ENCODE measurements at regions not wholly inside any gene's neighbourhood (a gene's known extent, or its start where the extent isn't known, plus 50 kb on each side); places are given as distances from the start of the nearest gene placed in this dataset.

DNA sequence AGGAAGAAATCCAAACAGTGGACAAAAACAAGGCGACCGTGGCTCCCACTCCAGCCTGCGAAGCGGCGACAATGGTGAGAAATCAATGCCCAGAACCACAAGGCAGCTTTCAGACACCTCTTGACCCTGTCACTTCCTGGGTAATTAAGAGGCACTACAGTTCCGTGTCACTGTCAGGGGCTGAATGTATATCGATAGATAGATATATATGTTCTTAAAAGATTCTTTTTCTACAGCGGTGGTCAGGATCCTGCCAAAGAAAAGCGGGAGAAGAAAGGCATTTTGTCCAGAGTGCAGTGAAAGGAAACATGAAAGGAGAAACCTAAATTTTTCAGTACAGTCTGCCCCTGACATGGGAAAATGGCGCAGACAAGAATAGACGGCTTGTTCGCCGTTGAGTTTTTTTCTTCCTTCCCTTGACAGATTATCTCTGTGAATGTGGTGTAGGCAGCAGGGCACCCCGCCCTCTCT lies 56.2 kb upstream of the HES1 start:
- H3K4me1 ChIP-seq (ENCODE audit: insufficient read depth, low read length, poor library complexity, severe bottlenecking), result peaks cover 44% of the 10 kb centered on the region
- H3K79me2 ChIP-seq (ENCODE audit: insufficient read depth, low read length), result no peaks in the 10 kb centered on the region
- TF ChIP-seq, protein P1, sequence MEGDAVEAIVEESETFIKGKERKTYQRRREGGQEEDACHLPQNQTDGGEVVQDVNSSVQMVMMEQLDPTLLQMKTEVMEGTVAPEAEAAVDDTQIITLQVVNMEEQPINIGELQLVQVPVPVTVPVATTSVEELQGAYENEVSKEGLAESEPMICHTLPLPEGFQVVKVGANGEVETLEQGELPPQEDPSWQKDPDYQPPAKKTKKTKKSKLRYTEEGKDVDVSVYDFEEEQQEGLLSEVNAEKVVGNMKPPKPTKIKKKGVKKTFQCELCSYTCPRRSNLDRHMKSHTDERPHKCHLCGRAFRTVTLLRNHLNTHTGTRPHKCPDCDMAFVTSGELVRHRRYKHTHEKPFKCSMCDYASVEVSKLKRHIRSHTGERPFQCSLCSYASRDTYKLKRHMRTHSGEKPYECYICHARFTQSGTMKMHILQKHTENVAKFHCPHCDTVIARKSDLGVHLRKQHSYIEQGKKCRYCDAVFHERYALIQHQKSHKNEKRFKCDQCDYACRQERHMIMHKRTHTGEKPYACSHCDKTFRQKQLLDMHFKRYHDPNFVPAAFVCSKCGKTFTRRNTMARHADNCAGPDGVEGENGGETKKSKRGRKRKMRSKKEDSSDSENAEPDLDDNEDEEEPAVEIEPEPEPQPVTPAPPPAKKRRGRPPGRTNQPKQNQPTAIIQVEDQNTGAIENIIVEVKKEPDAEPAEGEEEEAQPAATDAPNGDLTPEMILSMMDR (conservative IDR thresholded peaks at IDR 0.05; ENCODE audit: low read length), result no peak
- TF ChIP-seq EZH2phosphoT487 (IDR thresholded peaks at IDR 0.05; ENCODE audit: borderline replicate concordance), result no peak
- H3K27me3 ChIP-seq (ENCODE audit: insufficient read depth, low read length, poor library complexity, severe bottlenecking), result no peaks in the 10 kb centered on the region
- no peaks in the 10 kb centered on the region for H4K20me1 ChIP-seq (ENCODE audit: insufficient read depth, low read length, poor library complexity, severe bottlenecking)
- no peaks in the 10 kb centered on the region for H3K9me3 ChIP-seq (ENCODE audit: insufficient read depth, low read depth, low read length)
- H3K9me2 ChIP-seq (replicated peaks; ENCODE audit: low read depth, low read length), result no peaks in the 10 kb centered on the region
- no peak overlapping the region for H3K4me3 ChIP-seq (ENCODE audit: low read length, poor library complexity, severe bottlenecking)
- H2AFZ ChIP-seq (ENCODE audit: low read length), result no peak overlapping the region
- no peak overlapping the region for H3K4me2 ChIP-seq (ENCODE audit: low read depth, low read length, poor library complexity, severe bottlenecking)
- no peak overlapping the region for H3K9ac ChIP-seq (ENCODE audit: low read depth, low read length, poor library complexity, severe bottlenecking)
- no peaks in the 10 kb centered on the region for H3F3A ChIP-seq (ENCODE audit: low read depth)
- no peaks in the 10 kb centered on the region for H3K36me3 ChIP-seq (ENCODE audit: insufficient read depth, low read length)

DNA sequence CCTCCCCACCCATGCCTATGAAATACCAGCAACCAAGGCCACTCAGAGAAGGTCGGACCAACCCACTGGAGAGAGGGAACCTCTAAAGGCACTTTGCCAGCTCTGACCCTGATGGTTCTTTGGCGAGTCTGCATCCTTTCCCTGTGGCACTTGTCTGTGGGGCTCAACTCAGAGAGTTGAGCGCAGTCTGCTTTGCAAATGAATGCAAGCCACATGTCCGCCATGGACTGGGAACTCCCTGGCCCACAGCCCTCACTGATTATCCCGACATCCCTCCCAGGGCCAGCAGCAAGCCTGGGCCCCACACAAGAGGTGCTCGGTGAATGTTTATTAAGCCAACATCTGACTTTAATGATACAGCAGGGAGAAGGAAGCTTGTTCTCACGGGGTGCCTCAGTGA lies 55.5 kb upstream of the HES1 start:
- Histone ChIP-seq H2AFZ (ENCODE audit: low read length) (no peak overlapping the region), H4K20me1 (ENCODE audit: insufficient read depth, low read length, poor library complexity, severe bottlenecking) (no peaks in the 10 kb centered on the region), H3K4me3 (ENCODE audit: low read length, poor library complexity, severe bottlenecking) (no peak overlapping the region), H3K36me3 (ENCODE audit: insufficient read depth, low read length) (no peaks in the 10 kb centered on the region), H3K4me2 (ENCODE audit: low read depth, low read length, poor library complexity, severe bottlenecking) (no peak overlapping the region), H3K9ac (ENCODE audit: low read depth, low read length, poor library complexity, severe bottlenecking) (no peak overlapping the region), H3K27me3 (ENCODE audit: insufficient read depth, low read length, poor library complexity, severe bottlenecking) (no peaks in the 10 kb centered on the region), H3K9me2 (replicated peaks; ENCODE audit: low read depth, low read length) (no peaks in the 10 kb centered on the region), H3K4me1 (ENCODE audit: insufficient read depth, low read length, poor library complexity, severe bottlenecking) (peaks cover 51% of the 10 kb centered on the region), H3K79me2 (ENCODE audit: insufficient read depth, low read length) (no peaks in the 10 kb centered on the region), H3F3A (ENCODE audit: low read depth) (no peaks in the 10 kb centered on the region), H3K9me3 (ENCODE audit: insufficient read depth, low read depth, low read length) (no peaks in the 10 kb centered on the region)
- TF ChIP-seq, protein P1 (conservative IDR thresholded peaks at IDR 0.05; ENCODE audit: low read length), result no peak
- TF ChIP-seq EZH2phosphoT487 (IDR thresholded peaks at IDR 0.05; ENCODE audit: borderline replicate concordance), result no peak

DNA sequence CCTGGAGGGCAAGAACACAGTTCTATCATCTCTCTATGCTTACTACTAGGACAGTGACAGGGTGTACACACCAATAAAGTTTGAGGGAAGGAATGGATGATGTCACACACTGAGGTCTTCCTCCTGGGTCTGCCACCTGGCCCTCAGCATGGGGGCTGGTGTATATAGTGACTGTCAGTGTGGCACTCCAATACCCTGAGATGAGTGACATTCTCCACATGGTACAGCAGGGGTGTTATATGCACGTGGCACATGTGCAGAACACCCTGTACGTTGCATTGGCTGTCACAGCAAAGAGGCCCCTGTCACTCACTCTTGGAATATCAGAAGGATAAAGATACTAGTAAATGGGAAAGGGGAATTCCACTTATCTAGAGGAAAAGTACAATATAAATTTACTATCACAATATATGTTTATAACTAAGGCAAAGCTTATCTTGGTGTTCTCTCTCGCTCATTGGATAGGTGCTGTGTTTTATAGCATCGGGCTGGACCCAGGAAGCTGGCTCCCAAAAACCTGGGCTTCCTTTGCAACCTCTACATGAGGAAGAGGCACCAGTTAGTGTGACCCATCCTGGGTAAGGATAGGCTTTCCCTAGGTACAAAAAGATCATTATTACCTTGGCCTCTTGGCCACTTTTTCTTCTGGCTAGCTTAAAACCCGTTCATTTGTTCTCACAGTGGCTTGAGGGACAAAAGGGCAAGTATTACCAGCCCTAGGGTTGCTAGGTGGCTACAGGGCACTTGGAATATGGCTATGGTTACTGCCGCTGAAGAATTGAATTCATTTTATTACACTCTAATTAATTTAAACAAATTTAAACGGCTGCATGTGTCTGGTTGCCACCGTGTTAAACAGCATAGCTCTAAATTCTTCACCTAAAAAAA lies 54.8 kb upstream of the HES1 start:
- no peak overlapping the region for H3K4me2 ChIP-seq (ENCODE audit: low read depth, low read length, poor library complexity, severe bottlenecking)
- H3K9me3 ChIP-seq (ENCODE audit: insufficient read depth, low read depth, low read length), result no peaks in the 10 kb centered on the region
- no peak for TF ChIP-seq EZH2phosphoT487 (IDR thresholded peaks at IDR 0.05; ENCODE audit: borderline replicate concordance)
- TF ChIP-seq, protein P1 (conservative IDR thresholded peaks at IDR 0.05; ENCODE audit: low read length), result no peak
- H3K4me3 ChIP-seq (ENCODE audit: low read length, poor library complexity, severe bottlenecking), result no peak overlapping the region
- no peaks in the 10 kb centered on the region for H3K27me3 ChIP-seq (ENCODE audit: insufficient read depth, low read length, poor library complexity, severe bottlenecking)
- H3K9me2 ChIP-seq (replicated peaks; ENCODE audit: low read depth, low read length), result no peaks in the 10 kb centered on the region
- H3K9ac ChIP-seq (ENCODE audit: low read depth, low read length, poor library complexity, severe bottlenecking), result no peak overlapping the region
- H4K20me1 ChIP-seq (ENCODE audit: insufficient read depth, low read length, poor library complexity, severe bottlenecking), result no peaks in the 10 kb centered on the region
- H3K79me2 ChIP-seq (ENCODE audit: insufficient read depth, low read length), result no peaks in the 10 kb centered on the region
- no peak overlapping the region for H2AFZ ChIP-seq (ENCODE audit: low read length)
- H3K4me1 ChIP-seq (ENCODE audit: insufficient read depth, low read length, poor library complexity, severe bottlenecking), result peaks cover 52% of the 10 kb centered on the region
- no peaks in the 10 kb centered on the region for H3F3A ChIP-seq (ENCODE audit: low read depth)
- H3K36me3 ChIP-seq (ENCODE audit: insufficient read depth, low read length), result no peaks in the 10 kb centered on the region
